ENCODE measurements at regions not wholly inside any gene's neighbourhood (a gene's known extent, or its start where the extent isn't known, plus 50 kb on each side); places are given as distances from the start of the nearest gene placed in this dataset.
A peak's percentile ranks its signal among the peaks of the same experiment; 100 is the strongest.

- H2AFZ ChIP-seq, result no peak overlapping the region
- H3K9me3 ChIP-seq (ENCODE audit: control insufficient read depth, low read length), result no peaks in the 10 kb centered on the region
- no peaks in the 10 kb centered on the region for H3K4me1 ChIP-seq
These were observed 54.8 kb upstream of the DAB2 start for GRCh38 chr5:39479537-39479936.

DNA sequence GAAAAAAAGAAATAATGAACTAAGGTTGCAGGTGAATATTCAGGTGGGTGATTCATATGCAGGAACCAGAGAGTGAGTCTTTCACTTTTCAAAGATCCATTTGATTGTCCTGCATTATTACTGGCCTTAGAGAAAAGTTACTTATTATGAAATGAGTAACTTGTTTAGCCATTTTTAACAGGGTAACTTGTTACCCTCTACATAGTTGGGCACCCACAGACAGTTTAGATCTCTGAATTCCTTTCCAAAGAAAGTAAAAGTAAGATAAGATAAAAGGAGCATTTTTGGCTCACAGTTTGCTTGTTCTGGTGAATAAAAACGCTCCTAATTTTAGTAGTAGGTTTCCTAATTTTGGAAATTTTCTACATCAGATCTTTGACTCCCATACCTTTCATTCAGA is 54.1 kb upstream of the DAB2 start:
- Histone ChIP-seq H3K9ac (no peak overlapping the region), H3K4me2 (ENCODE audit: low read length) (no peak overlapping the region), H3K9me3 (ENCODE audit: control insufficient read depth, low read length) (no peaks in the 10 kb centered on the region), H3K4me1 (no peaks in the 10 kb centered on the region), H3K27me3 (ENCODE audit: control insufficient read depth, insufficient read depth, low read length) (no peaks in the 10 kb centered on the region), H3K4me3 (ENCODE audit: low read depth, low read length) (no peak overlapping the region), H2AFZ (no peak overlapping the region), H3K36me3 (ENCODE audit: control insufficient read depth, insufficient read depth, low read length) (no peaks in the 10 kb centered on the region), H3K27ac (no peak overlapping the region), H3K79me2 (no peaks in the 10 kb centered on the region)
- TF ChIP-seq, protein P1, sequence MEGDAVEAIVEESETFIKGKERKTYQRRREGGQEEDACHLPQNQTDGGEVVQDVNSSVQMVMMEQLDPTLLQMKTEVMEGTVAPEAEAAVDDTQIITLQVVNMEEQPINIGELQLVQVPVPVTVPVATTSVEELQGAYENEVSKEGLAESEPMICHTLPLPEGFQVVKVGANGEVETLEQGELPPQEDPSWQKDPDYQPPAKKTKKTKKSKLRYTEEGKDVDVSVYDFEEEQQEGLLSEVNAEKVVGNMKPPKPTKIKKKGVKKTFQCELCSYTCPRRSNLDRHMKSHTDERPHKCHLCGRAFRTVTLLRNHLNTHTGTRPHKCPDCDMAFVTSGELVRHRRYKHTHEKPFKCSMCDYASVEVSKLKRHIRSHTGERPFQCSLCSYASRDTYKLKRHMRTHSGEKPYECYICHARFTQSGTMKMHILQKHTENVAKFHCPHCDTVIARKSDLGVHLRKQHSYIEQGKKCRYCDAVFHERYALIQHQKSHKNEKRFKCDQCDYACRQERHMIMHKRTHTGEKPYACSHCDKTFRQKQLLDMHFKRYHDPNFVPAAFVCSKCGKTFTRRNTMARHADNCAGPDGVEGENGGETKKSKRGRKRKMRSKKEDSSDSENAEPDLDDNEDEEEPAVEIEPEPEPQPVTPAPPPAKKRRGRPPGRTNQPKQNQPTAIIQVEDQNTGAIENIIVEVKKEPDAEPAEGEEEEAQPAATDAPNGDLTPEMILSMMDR (IDR thresholded peaks at IDR 0.05), result no peak

More at GRCh38 chr5:39479537-39479936, 54.8 kb upstream of the DAB2 start:
- TF ChIP-seq, protein P1 (IDR thresholded peaks at IDR 0.05), result no peak
- Histone ChIP-seq H3K79me2 (no peaks in the 10 kb centered on the region), H3K4me2 (ENCODE audit: low read length) (no peak overlapping the region), H3K27ac (no peak overlapping the region), H3K27me3 (ENCODE audit: control insufficient read depth, insufficient read depth, low read length) (no peaks in the 10 kb centered on the region), H3K36me3 (ENCODE audit: control insufficient read depth, insufficient read depth, low read length) (no peaks in the 10 kb centered on the region), H3K9ac (no peak overlapping the region), H3K4me3 (ENCODE audit: low read depth, low read length) (no peak overlapping the region)

- no peak overlapping the region for H3K9ac ChIP-seq
- no peak overlapping the region for H3K4me2 ChIP-seq (ENCODE audit: low read length)
These were observed 52.1 kb upstream of the DAB2 start for GRCh38 chr5:39476843-39477220.

DNA sequence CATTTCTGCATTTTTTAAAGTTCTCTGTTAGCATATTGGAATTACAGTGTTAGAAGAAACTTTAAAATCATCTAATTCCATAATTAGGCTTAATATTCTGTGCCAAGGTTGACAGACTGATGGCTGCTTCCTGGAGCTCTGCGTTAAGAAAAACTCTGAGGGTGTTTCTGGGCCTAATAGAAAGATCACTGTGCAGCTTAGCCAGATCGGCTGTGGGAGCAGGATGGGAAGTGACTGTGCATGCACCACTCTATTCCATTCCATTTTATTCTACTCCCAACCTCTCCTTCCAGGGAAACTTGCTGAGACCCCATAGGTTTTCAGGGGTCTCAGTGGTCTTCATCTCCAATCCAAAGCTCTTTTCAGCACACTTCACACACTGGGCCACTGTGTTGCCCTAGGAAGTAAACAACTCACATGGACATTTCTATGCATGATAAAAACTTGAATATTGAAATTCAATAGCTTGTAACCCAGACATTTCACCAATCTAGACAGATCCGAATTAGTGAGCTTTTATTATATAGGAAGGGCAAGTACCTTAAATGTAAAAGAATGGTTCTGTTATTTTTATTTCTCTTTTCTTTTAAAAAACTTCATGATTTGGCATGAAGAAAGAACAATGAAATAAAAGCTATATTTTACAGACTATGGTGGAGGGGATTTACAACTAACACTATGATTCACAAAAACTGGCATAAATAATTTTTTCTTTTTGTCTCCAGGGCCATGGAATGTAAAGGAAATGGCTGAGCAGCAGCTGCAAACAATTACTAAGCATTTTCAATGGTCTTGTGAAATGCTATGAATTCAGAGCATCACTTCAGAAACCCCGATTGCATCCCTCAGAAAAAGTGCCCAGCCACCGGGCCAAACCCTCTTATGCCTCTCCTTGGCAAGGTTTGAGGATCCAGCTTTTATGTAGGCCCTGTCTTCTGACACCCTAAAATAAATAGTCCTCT is 51.4 kb upstream of the DAB2 start:
- Histone ChIP-seq H3K9me3 (ENCODE audit: control insufficient read depth, low read length) (no peaks in the 10 kb centered on the region), H3K4me3 (ENCODE audit: low read depth, low read length) (no peak overlapping the region), H3K9ac (no peak overlapping the region), H3K4me2 (ENCODE audit: low read length) (no peak overlapping the region), H3K27me3 (ENCODE audit: control insufficient read depth, insufficient read depth, low read length) (no peaks in the 10 kb centered on the region), H2AFZ (peak overlapping the region; percentile 47), H3K36me3 (ENCODE audit: control insufficient read depth, insufficient read depth, low read length) (no peaks in the 10 kb centered on the region), H3K4me1 (no peaks in the 10 kb centered on the region), H3K27ac (no peak overlapping the region), H3K79me2 (no peaks in the 10 kb centered on the region)
- TF ChIP-seq, protein P1 (IDR thresholded peaks at IDR 0.05), result no peak

More at GRCh38 chr5:39476843-39477220, 52.1 kb upstream of the DAB2 start:
- peak overlapping the region; percentile 47 for H2AFZ ChIP-seq
- H3K9me3 ChIP-seq (ENCODE audit: control insufficient read depth, low read length), result no peaks in the 10 kb centered on the region
- H3K27ac ChIP-seq, result no peak overlapping the region
- H3K36me3 ChIP-seq (ENCODE audit: control insufficient read depth, insufficient read depth, low read length), result no peaks in the 10 kb centered on the region
- no peaks in the 10 kb centered on the region for H3K4me1 ChIP-seq
- TF ChIP-seq, protein P1 (IDR thresholded peaks at IDR 0.05), result no peak
- no peaks in the 10 kb centered on the region for H3K27me3 ChIP-seq (ENCODE audit: control insufficient read depth, insufficient read depth, low read length)
- H3K79me2 ChIP-seq, result no peaks in the 10 kb centered on the region
- no peak overlapping the region for H3K4me3 ChIP-seq (ENCODE audit: low read depth, low read length)
